Dermis microvascular lymphatic vessel endothelial cell (primary cell): ENCODE measurements at regions not wholly inside any gene's neighbourhood (a gene's known extent, or its start where the extent isn't known, plus 50 kb on each side); places are given as distances from the start of the nearest gene placed in this dataset.

Source experiments
- DNase-seq, 2 donors: peaks; one replicate each; pipeline versions ENCODE4 v3.0.0 to v3.0.0-alpha.2; 2010; ENCODE audit warnings: low read depth in 2 of 2

DNA sequence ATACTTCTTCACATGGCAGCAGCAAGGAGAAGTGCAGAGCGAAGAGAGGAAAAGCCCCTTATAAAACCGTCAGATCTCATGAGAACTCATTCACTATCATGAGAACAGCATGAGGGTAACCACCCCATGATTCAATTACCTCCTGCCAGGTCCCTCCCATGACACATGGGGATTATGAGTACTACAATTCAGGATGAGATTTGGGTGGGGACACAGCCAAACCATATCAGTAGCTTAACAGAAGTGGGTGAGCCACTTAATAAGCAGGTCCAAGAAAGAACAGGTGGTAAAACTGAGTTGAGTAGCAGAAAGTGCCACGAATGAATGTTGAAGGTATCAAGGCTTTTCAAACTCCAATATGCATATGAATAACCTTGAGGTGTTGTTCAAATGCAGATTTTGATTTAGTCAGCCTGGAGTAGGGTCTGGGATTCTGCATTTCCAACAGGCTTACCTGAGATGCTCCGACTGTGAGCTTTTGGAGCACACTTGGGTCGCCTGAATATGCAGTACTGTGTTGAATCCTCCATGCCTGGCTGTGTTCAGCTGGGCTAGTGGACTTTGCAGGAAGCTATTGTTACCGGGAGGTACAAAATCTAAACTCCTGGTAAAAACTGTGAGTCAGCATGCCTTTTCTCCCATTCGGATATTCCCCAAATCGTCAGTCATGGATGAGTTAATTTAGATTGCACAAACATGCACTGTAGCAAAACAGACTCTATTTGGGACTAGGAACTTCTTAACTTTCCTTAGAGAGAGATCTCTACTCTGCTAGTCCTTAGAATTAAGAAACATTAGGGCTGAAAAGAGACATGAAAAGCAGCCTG, 69.0 kb upstream of the PRKCQ start:
- DNase-seq = no peak

DNA sequence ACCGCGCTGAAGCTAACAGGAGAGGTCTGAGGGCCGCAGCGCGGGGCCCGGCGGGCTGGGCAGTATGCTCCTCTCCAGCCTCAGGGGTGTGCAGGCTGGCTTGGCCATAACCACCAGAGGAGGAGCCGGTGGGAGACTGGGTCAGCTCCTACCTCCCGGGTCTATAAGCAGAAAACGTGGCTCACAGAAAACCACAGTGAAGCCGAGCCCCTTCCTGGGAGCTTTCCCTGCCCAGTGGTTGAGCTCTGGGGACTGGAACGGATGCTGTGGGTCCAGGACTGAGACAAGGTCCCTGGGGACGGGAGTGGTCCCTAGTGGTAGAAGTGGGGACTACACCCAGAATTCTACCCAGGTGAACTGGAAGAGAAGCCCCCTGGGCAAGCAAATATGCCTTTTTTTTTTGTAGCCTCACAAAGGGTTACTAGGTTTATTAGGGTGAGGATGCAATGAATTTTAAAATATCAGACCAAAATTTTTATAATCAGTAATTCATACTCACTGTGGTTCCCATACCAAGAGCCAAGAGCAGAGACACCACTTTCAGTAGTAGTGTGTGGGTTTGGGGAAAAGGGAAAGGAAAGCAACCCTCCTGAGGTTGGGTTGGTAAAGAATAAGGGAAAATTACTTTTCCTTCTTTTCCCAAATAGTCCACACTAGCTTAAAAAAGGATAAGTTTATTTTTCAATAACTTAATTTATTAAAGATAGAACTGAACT, 67.9 kb upstream of the PRKCQ start:
- peak; percentile 9 for DNase-seq

DNA sequence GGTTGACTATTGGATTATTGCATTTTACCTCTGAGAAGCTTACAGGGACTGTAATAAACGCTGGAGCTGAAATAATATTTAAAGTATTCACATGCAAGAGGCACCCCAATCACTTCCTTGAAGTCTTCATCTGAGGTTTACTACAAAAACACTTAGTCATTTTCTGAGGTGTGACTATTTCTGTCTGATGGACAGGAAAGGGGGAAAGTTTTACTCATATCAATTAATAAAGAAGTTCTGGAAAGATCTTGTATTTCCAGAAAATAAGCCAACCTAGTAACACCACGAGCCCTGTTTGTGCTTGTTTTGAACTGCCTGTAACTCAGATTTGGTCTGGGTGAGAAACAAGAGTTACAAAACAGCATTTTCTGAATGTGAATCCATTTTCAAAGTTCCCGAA, 63.9 kb upstream of the PRKCQ start:
- DNase-seq = no peak

DNA sequence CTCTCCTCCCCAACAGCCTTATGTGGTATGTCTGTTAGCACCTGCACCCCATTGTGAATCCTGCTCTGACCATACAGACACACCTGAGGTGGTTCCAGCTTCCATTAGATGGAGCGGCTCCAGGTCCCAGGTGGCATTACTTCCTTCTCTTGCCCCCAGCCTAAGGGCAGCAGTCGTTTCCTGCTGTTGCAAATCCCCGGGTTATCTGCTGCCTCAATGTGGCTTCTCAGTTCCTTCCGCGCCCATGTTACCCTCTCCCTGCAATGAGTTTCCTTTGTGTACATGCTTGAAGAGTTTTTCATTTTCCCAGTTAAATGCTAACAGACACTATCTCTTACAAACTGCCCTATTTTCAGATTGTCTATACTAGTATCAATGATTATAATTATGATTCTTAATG, 62.8 kb upstream of the PRKCQ start:
- no peak for DNase-seq

DNA sequence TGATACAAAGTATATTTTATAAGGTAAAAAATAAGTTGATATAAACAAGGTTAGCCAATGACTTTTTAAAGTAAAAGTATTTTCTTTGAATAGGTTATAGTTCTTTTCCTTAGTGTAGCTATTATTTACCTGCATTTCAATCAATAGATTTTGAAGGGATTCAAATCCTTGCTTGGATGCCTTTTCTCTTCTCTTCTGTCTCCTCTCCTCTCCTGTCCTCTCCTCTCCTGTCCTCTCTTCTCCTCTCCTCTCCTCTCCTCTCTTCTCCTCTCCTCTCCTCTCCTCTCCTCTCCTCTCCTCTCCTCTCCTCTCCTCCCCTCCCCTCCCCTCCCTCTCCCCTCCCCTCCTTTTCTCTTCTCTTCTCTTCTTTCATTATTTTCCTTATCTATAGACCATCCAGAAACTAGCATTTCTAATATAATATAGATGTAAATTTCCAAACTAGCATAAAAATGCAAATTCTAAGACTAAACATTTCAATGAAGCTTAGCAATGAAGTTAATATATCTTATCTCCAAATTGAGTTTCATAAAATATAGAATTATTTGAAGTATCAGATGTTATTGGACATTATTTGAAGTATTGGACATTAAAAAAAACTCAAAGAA, 60.5 kb upstream of the PRKCQ start:
- no peak for DNase-seq

DNA sequence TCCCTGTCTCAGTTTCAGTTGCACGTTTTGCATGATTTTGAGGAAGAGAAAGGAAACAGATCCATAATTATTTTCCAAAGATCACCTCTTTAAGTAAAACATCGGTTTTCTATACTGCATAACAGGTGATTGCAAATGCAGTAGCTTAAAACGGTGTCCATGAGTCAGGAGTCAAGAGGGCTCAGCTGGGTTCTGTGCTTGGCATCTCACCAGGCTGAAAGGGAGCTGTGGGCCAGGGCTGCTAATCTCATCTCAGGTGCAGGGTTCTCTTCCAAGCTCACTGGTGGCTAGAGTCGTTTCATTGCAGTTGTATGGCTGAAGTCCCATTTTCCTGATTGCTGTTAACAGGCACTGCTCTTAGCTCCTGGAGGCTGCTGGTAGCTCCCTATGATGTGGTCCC, 57.0 kb upstream of the PRKCQ start:
- no peak for DNase-seq

DNA sequence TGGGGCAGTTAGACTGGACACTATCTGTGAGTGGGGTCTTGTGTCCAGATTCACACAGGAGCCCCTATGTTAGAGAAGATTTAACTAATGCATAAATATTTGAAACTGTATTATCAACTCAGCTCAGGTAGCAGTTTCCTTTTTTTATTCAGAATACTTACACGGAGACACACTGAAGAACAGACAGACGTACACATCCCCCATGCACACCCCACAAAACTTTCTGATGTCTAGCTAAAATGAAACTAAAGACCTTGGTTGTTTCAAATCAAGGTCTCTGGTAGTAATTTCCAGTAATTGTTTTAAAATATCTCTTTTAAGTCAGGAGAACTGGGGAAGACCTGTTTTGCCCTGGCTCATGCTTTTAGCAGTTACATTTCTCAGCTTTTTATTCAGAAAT, 55.7 kb upstream of the PRKCQ start:
- no peak for DNase-seq
